T-helper 2 cell treated with Interferon-gamma antibody and Interleukin-4, amounts not matched to agents 5 μg/mL and 100 μg/mL, for 36 hours (primary cell): ENCODE measurements at regions not wholly inside any gene's neighbourhood (a gene's known extent, or its start where the extent isn't known, plus 50 kb on each side); places are given as distances from the start of the nearest gene placed in this dataset.

Experiments used
- DNase-seq: peaks from one replicate; pipeline ENCODE4 v3.0.0; 2021; ENCODE audit warnings: low spot score
- H3K27ac Mint-ChIP-seq: one replicate; pipeline ENCODE4 v1.8.0; 2021; ENCODE audit warnings: mild to moderate bottlenecking, mixed read lengths
- H3K27me3 Mint-ChIP-seq: one replicate; pipeline ENCODE4 v1.8.0; 2021; ENCODE audit warnings: low read depth, mixed read lengths
- H3K36me3 Mint-ChIP-seq: one replicate; pipeline ENCODE4 v1.8.0; 2021; ENCODE audit warnings: low read depth, mixed read lengths
- H3K4me1 Mint-ChIP-seq: one replicate; pipeline ENCODE4 v1.8.0; 2021; ENCODE audit warnings: low read depth, mixed read lengths
- H3K4me3 Mint-ChIP-seq: one replicate; pipeline ENCODE4 v1.8.0; 2022; ENCODE audit warnings: mild to moderate bottlenecking, moderate library complexity, mixed read lengths
- H3K9me3 Mint-ChIP-seq: one replicate; pipeline ENCODE4 v1.8.0; 2021; ENCODE audit warnings: mixed read lengths

GRCh38 chr20:22006306-22006705 lies 300.8 kb downstream of the PAX1 start:
- DNase-seq, result no peak
- Mint-ChIP-seq H3K4me1 (no peaks in the 10 kb centered on the region), H3K27ac (no peak overlapping the region), H3K4me3 (no peak overlapping the region), H3K36me3 (no peaks in the 10 kb centered on the region), H3K9me3 (peaks cover 46% of the 10 kb centered on the region), H3K27me3 (no peaks in the 10 kb centered on the region)

- Mint-ChIP-seq H3K36me3 (no peaks in the 10 kb centered on the region), H3K4me1 (no peaks in the 10 kb centered on the region), H3K27ac (no peak overlapping the region), H3K27me3 (no peaks in the 10 kb centered on the region), H3K4me3 (no peak overlapping the region), H3K9me3 (peaks cover 45% of the 10 kb centered on the region)
- no peak for DNase-seq
Measured at GRCh38 chr20:22005535-22005934, 300.1 kb downstream of the PAX1 start.

- Mint-ChIP-seq H3K4me1 (no peaks in the 10 kb centered on the region), H3K36me3 (no peaks in the 10 kb centered on the region), H3K4me3 (no peak overlapping the region), H3K9me3 (peaks cover 48% of the 10 kb centered on the region), H3K27me3 (no peaks in the 10 kb centered on the region), H3K27ac (no peak overlapping the region)
- no peak for DNase-seq
Measured at GRCh38 chr20:22004946-22005345, 299.5 kb downstream of the PAX1 start.

- H3K27me3 Mint-ChIP-seq, result no peaks in the 10 kb centered on the region
- no peaks in the 10 kb centered on the region for H3K36me3 Mint-ChIP-seq
- H3K4me3 Mint-ChIP-seq, result no peak overlapping the region
- H3K9me3 Mint-ChIP-seq, result peaks cover 55% of the 10 kb centered on the region
- no peak overlapping the region for H3K27ac Mint-ChIP-seq
- DNase-seq, result no peak
- H3K4me1 Mint-ChIP-seq, result no peaks in the 10 kb centered on the region
Measured at GRCh38 chr20:22003680-22004079, 298.2 kb downstream of the PAX1 start.

- DNase-seq, result no peak
- Mint-ChIP-seq H3K36me3 (no peaks in the 10 kb centered on the region), H3K4me1 (no peaks in the 10 kb centered on the region), H3K27me3 (no peaks in the 10 kb centered on the region), H3K4me3 (no peak overlapping the region), H3K27ac (no peak overlapping the region), H3K9me3 (peaks cover 44% of the 10 kb centered on the region)
Measured at GRCh38 chr20:22001886-22002285, 296.4 kb downstream of the PAX1 start.

- peaks cover 36% of the 10 kb centered on the region for H3K9me3 Mint-ChIP-seq
- H3K27ac Mint-ChIP-seq, result no peak overlapping the region
- DNase-seq, result no peak
- no peaks in the 10 kb centered on the region for H3K36me3 Mint-ChIP-seq
- no peaks in the 10 kb centered on the region for H3K27me3 Mint-ChIP-seq
- no peak overlapping the region for H3K4me3 Mint-ChIP-seq
- H3K4me1 Mint-ChIP-seq, result no peaks in the 10 kb centered on the region
Measured at GRCh38 chr20:21995461-21995860, 290.0 kb downstream of the PAX1 start.

GRCh38 chr20:21994203-21994602 lies 288.7 kb downstream of the PAX1 start:
- DNase-seq, result no peak
- Mint-ChIP-seq H3K4me3 (no peak overlapping the region), H3K4me1 (no peaks in the 10 kb centered on the region), H3K36me3 (no peaks in the 10 kb centered on the region), H3K9me3 (peaks cover 28% of the 10 kb centered on the region), H3K27ac (no peak overlapping the region), H3K27me3 (no peaks in the 10 kb centered on the region)

GRCh38 chr20:21982559-21982958 lies 277.1 kb downstream of the PAX1 start:
- Mint-ChIP-seq H3K4me3 (no peak overlapping the region), H3K4me1 (no peaks in the 10 kb centered on the region), H3K27me3 (no peaks in the 10 kb centered on the region), H3K27ac (no peak overlapping the region), H3K9me3 (peaks cover 69% of the 10 kb centered on the region), H3K36me3 (no peaks in the 10 kb centered on the region)
- no peak for DNase-seq

GRCh38 chr20:21981597-21982344 lies 276.3 kb downstream of the PAX1 start:
- Mint-ChIP-seq H3K9me3 (peaks cover 67% of the 10 kb centered on the region), H3K27me3 (no peaks in the 10 kb centered on the region), H3K4me3 (no peak overlapping the region), H3K27ac (no peak overlapping the region), H3K4me1 (no peaks in the 10 kb centered on the region), H3K36me3 (no peaks in the 10 kb centered on the region)
- no peak for DNase-seq

- no peak for DNase-seq
- Mint-ChIP-seq H3K27ac (no peak overlapping the region), H3K9me3 (peaks cover 67% of the 10 kb centered on the region), H3K36me3 (no peaks in the 10 kb centered on the region), H3K4me3 (no peak overlapping the region), H3K27me3 (no peaks in the 10 kb centered on the region), H3K4me1 (no peaks in the 10 kb centered on the region)
Measured at GRCh38 chr20:21981179-21981578, 275.7 kb downstream of the PAX1 start.

GRCh38 chr20:21971436-21971835 lies 266.0 kb downstream of the PAX1 start:
- Mint-ChIP-seq H3K27ac (no peak overlapping the region), H3K4me3 (no peak overlapping the region), H3K4me1 (no peaks in the 10 kb centered on the region), H3K9me3 (peaks cover 38% of the 10 kb centered on the region), H3K36me3 (no peaks in the 10 kb centered on the region), H3K27me3 (no peaks in the 10 kb centered on the region)
- no peak for DNase-seq

- DNase-seq, result no peak
- Mint-ChIP-seq H3K4me1 (no peaks in the 10 kb centered on the region), H3K27me3 (no peaks in the 10 kb centered on the region), H3K9me3 (peaks cover 32% of the 10 kb centered on the region), H3K27ac (no peak overlapping the region), H3K4me3 (no peak overlapping the region), H3K36me3 (no peaks in the 10 kb centered on the region)
Measured at GRCh38 chr20:21968486-21968885, 263.0 kb downstream of the PAX1 start.

- no peak overlapping the region for H3K4me3 Mint-ChIP-seq
- no peaks in the 10 kb centered on the region for H3K27me3 Mint-ChIP-seq
- H3K9me3 Mint-ChIP-seq, result peaks cover 30% of the 10 kb centered on the region
- no peak for DNase-seq
- H3K36me3 Mint-ChIP-seq, result no peaks in the 10 kb centered on the region
- H3K27ac Mint-ChIP-seq, result no peak overlapping the region
- H3K4me1 Mint-ChIP-seq, result no peaks in the 10 kb centered on the region
Measured at GRCh38 chr20:21967481-21967880, 262.0 kb downstream of the PAX1 start.

GRCh38 chr20:21956591-21956990 lies 251.1 kb downstream of the PAX1 start:
- H3K9me3 Mint-ChIP-seq, result peaks cover 32% of the 10 kb centered on the region
- no peaks in the 10 kb centered on the region for H3K4me1 Mint-ChIP-seq
- no peak overlapping the region for H3K4me3 Mint-ChIP-seq
- no peaks in the 10 kb centered on the region for H3K36me3 Mint-ChIP-seq
- no peak for DNase-seq
- H3K27ac Mint-ChIP-seq, result no peak overlapping the region
- H3K27me3 Mint-ChIP-seq, result no peaks in the 10 kb centered on the region

- Mint-ChIP-seq H3K9me3 (peaks cover 26% of the 10 kb centered on the region), H3K27me3 (no peaks in the 10 kb centered on the region), H3K4me1 (no peaks in the 10 kb centered on the region), H3K27ac (no peak overlapping the region), H3K36me3 (no peaks in the 10 kb centered on the region), H3K4me3 (no peak overlapping the region)
- no peak for DNase-seq
Measured at GRCh38 chr20:21947406-21947805, 241.9 kb downstream of the PAX1 start.
